ENCODE measurements at regions not wholly inside any gene's neighbourhood (a gene's known extent, or its start where the extent isn't known, plus 50 kb on each side); places are given as distances from the start of the nearest gene placed in this dataset.

GRCh38 chr2:149996901-149997300 is 409.3 kb upstream of the MMADHC start:
- Histone ChIP-seq H3K27ac (no peak overlapping the region), H3K4me3 (no peak overlapping the region), H3K4me1 (peaks cover 8% of the 10 kb centered on the region), H3K36me3 (replicated peaks in 1 of 2; ENCODE audit: insufficient read depth in 1 of 2, low read depth in 2 of 2) (no peaks in the 10 kb centered on the region), H3K9me3 (no peaks in the 10 kb centered on the region), H3K27me3 (no peaks in the 10 kb centered on the region)
- ATAC-seq: no peak
- TF ChIP-seq POLR2A (IDR thresholded peaks at IDR 0.05) (no peak), CTCF (IDR thresholded peaks at IDR 0.05) (no peak)
- no peak for DNase-seq
- WGBS, 2 donors: 70 to 77% methylated on average over 3 of the region's 3 CpGs
- intact Hi-C loops (cut with DNase I): no loop called here

GRCh38 chr2:149994057-149994728 is 406.6 kb upstream of the MMADHC start:
- TF ChIP-seq POLR2A (IDR thresholded peaks at IDR 0.05) (no peak), CTCF (IDR thresholded peaks at IDR 0.05) (no peak)
- Histone ChIP-seq H3K4me1 (peaks cover 29% of the 10 kb centered on the region), H3K9me3 (no peaks in the 10 kb centered on the region), H3K4me3 (no peak overlapping the region), H3K36me3 (replicated peaks in 1 of 2; ENCODE audit: insufficient read depth in 1 of 2, low read depth in 2 of 2) (no peaks in the 10 kb centered on the region), H3K27me3 (no peaks in the 10 kb centered on the region), H3K27ac (peak overlapping the region in 1 of 4 donors; percentile 1)
- ATAC-seq: peak; percentile 56
- intact Hi-C loops (cut with DNase I): no loop called here
- WGBS, 2 donors: 67 to 79% methylated on average over 8 to 9 of the region's 9 CpGs
- peak; percentile 18 to 54 (median 26) for DNase-seq

GRCh38 chr2:149993316-149993715 is 405.7 kb upstream of the MMADHC start:
- intact Hi-C loops (cut with DNase I): no loop called here
- H3K27me3 ChIP-seq: no peaks in the 10 kb centered on the region
- H3K4me3 ChIP-seq: no peak overlapping the region
- no peaks in the 10 kb centered on the region for H3K9me3 ChIP-seq
- 70 to 80% methylated on average over 1 of the region's 1 CpG for WGBS, 2 donors
- no peaks in the 10 kb centered on the region for H3K36me3 ChIP-seq (replicated peaks in 1 of 2; ENCODE audit: insufficient read depth in 1 of 2, low read depth in 2 of 2)
- ATAC-seq: no peak
- peaks cover 37% of the 10 kb centered on the region for H3K4me1 ChIP-seq
- no peak for DNase-seq
- H3K27ac ChIP-seq: no peak overlapping the region
- TF ChIP-seq CTCF (IDR thresholded peaks at IDR 0.05) (no peak), POLR2A (IDR thresholded peaks at IDR 0.05) (no peak)

- H3K27ac ChIP-seq: peak overlapping the region in 1 of 4 donors; percentile 6
- intact Hi-C loops (cut with DNase I): no loop called here
Measured at GRCh38 chr2:149991576-149991975, 404.0 kb upstream of the MMADHC start.

More at GRCh38 chr2:149991576-149991975, 404.0 kb upstream of the MMADHC start:
- WGBS, 2 donors: 18 to 22% methylated on average over 1 of the region's 1 CpG
- ATAC-seq: no peak
- H3K36me3 ChIP-seq (replicated peaks in 1 of 2; ENCODE audit: insufficient read depth in 1 of 2, low read depth in 2 of 2): no peaks in the 10 kb centered on the region
- no peak overlapping the region for H3K4me3 ChIP-seq
- H3K9me3 ChIP-seq: no peaks in the 10 kb centered on the region
- no peaks in the 10 kb centered on the region for H3K27me3 ChIP-seq
- DNase-seq: no peak
- peaks cover 37% of the 10 kb centered on the region for H3K4me1 ChIP-seq
- TF ChIP-seq POLR2A (IDR thresholded peaks at IDR 0.05) (no peak), CTCF (IDR thresholded peaks at IDR 0.05) (no peak)
